ENCODE measurements at regions not wholly inside any gene's neighbourhood (a gene's known extent, or its start where the extent isn't known, plus 50 kb on each side); places are given as distances from the start of the nearest gene placed in this dataset.

GRCh38 chr4:96599752-96600151 is 759.9 kb downstream of the PDHA2 start:
- TF ChIP-seq CTCF (IDR thresholded peaks at IDR 0.05 in 2 of 3, conservative IDR thresholded peaks at IDR 0.05 in 1 of 3; ENCODE audit: control insufficient read depth in 2 of 3, extremely low read depth in 1 of 3, insufficient read depth in 1 of 3, low read depth in 3 of 3, low read length in 3 of 3): no peak
- TF ChIP-seq BCLAF1 (IDR thresholded peaks at IDR 0.05): no peak
- no peak for TF ChIP-seq CBX5 (IDR thresholded peaks at IDR 0.05; ENCODE audit: low read depth)
- no peak for TF ChIP-seq STAT1 (conservative IDR thresholded peaks at IDR 0.05)
- TF ChIP-seq SIN3A (IDR thresholded peaks at IDR 0.05; ENCODE audit: low read depth, low read length): no peak
- no peak for TF ChIP-seq RFX5 (IDR thresholded peaks at IDR 0.05; ENCODE audit: low read depth, low read length)
- TF ChIP-seq EP300 (IDR thresholded peaks at IDR 0.05; ENCODE audit: borderline replicate concordance in 1 of 2, control insufficient read depth in 1 of 2, low read depth in 2 of 2, low read length in 2 of 2): no peak
- no peak for TF ChIP-seq EZH2 (IDR thresholded peaks at IDR 0.05; ENCODE audit: borderline replicate concordance, control insufficient read depth, low read depth, low read length)
- TF ChIP-seq GABPA (IDR thresholded peaks at IDR 0.05; ENCODE audit: low read depth): no peak
- no peak for TF ChIP-seq SPI1 (IDR thresholded peaks at IDR 0.05; ENCODE audit: borderline replicate concordance, insufficient read depth, low read depth, low read length)
- no peak for TF ChIP-seq TBL1XR1 (IDR thresholded peaks at IDR 0.05; ENCODE audit: low read depth, low read length)

Measured in GM12878 (cell line).